GM19239 (cell line): ENCODE measurements at regions not wholly inside any gene's neighbourhood (a gene's known extent, or its start where the extent isn't known, plus 50 kb on each side); places are given as distances from the start of the nearest gene placed in this dataset.
A peak's percentile ranks its signal among the peaks of the same experiment; 100 is the strongest.

ENCODE experiments used
- DNase-seq: peaks from one replicate; pipeline ENCODE4 v3.0.0; 2011; ENCODE audit warnings: low spot score; ENCODE audit not compliant: insufficient read length
- FAIRE-seq: peaks from 2 replicates; lab custom pipeline; 2011; peaks lifted over from hg19 to GRCh38; lab: Jason Lieb, UNC

GRCh38 chr17:77001487-77001886, 133.3 kb downstream of the MGAT5B start:
- DNase-seq, result no peak
- no peak for FAIRE-seq

- DNase-seq (no peak), FAIRE-seq (no peak)
Observed at GRCh38 chr17:77002103-77003045, 134.2 kb downstream of the MGAT5B start.

- FAIRE-seq (no peak), DNase-seq (no peak)
Observed at GRCh38 chr17:77003699-77004098, 135.5 kb downstream of the MGAT5B start.

GRCh38 chr17:77006971-77007649, 133.7 kb upstream of the SEC14L1 start:
- FAIRE-seq (no peak), DNase-seq (no peak)

- DNase-seq (no peak), FAIRE-seq (no peak)
Observed at GRCh38 chr17:77009877-77010276, 130.9 kb upstream of the SEC14L1 start.

- FAIRE-seq (no peak), DNase-seq (no peak)
Observed at GRCh38 chr17:77010667-77011066, 130.1 kb upstream of the SEC14L1 start.

- DNase-seq (no peak), FAIRE-seq (peak; percentile 70)
Observed at GRCh38 chr17:77011173-77012011, 129.4 kb upstream of the SEC14L1 start.

GRCh38 chr17:77018504-77018903, 122.3 kb upstream of the SEC14L1 start:
- no peak for FAIRE-seq
- no peak for DNase-seq

GRCh38 chr17:77019893-77020379, 120.8 kb upstream of the SEC14L1 start:
- no peak for FAIRE-seq
- no peak for DNase-seq

GRCh38 chr17:77020973-77021372, 119.8 kb upstream of the SEC14L1 start:
- no peak for FAIRE-seq

GRCh38 chr17:77022766-77023165, 118.0 kb upstream of the SEC14L1 start:
- no peak for DNase-seq
- no peak for FAIRE-seq

More at GRCh38 chr17:77020973-77021372, 119.8 kb upstream of the SEC14L1 start:
- no peak for DNase-seq

- no peak for DNase-seq
- FAIRE-seq, result no peak
Observed at GRCh38 chr17:77025781-77026180, 115.0 kb upstream of the SEC14L1 start.

GRCh38 chr17:77027271-77027889, 113.4 kb upstream of the SEC14L1 start:
- DNase-seq (no peak), FAIRE-seq (no peak)

GRCh38 chr17:77028900-77029299, 111.9 kb upstream of the SEC14L1 start:
- FAIRE-seq, result no peak
- DNase-seq, result no peak

GRCh38 chr17:77032929-77033328, 107.8 kb upstream of the SEC14L1 start:
- no peak for FAIRE-seq

GRCh38 chr17:77033892-77034404, 106.8 kb upstream of the SEC14L1 start:
- DNase-seq (no peak), FAIRE-seq (no peak)

More at GRCh38 chr17:77032929-77033328, 107.8 kb upstream of the SEC14L1 start:
- DNase-seq, result no peak

- FAIRE-seq (no peak), DNase-seq (no peak)
Observed at GRCh38 chr17:77034677-77035424, 105.9 kb upstream of the SEC14L1 start.

GRCh38 chr17:77035526-77035925, 105.2 kb upstream of the SEC14L1 start:
- DNase-seq (no peak), FAIRE-seq (no peak)
